GM12874 (cell line): ENCODE measurements at regions not wholly inside any gene's neighbourhood (a gene's known extent, or its start where the extent isn't known, plus 50 kb on each side); places are given as distances from the start of the nearest gene placed in this dataset.

Experiments used
- CTCF ChIP-seq: IDR thresholded peaks from 2 replicates; pipeline ENCODE4 v1.5.1; 2011; ENCODE audit warnings: low read depth, mild to moderate bottlenecking, control low read depth, low read length, moderate library complexity; ENCODE audit not compliant: insufficient read depth

GRCh38 chr10:56466005-56466404, 104.9 kb upstream of the ZWINT start:
- no peak for TF ChIP-seq CTCF

- no peak for TF ChIP-seq CTCF
Measured at GRCh38 chr10:56449770-56450169, 88.7 kb upstream of the ZWINT start.
